ENCODE measurements at regions not wholly inside any gene's neighbourhood (a gene's known extent, or its start where the extent isn't known, plus 50 kb on each side); places are given as distances from the start of the nearest gene placed in this dataset.

GRCh38 chr9:20197976-20198685 lies 409.3 kb upstream of the SLC24A2 start:
- DNase-seq (ENCODE audit: low spot score), result no peak

- no peak for DNase-seq (ENCODE audit: low spot score)
Measured at GRCh38 chr9:20191228-20191840, 402.5 kb upstream of the SLC24A2 start.

DNA sequence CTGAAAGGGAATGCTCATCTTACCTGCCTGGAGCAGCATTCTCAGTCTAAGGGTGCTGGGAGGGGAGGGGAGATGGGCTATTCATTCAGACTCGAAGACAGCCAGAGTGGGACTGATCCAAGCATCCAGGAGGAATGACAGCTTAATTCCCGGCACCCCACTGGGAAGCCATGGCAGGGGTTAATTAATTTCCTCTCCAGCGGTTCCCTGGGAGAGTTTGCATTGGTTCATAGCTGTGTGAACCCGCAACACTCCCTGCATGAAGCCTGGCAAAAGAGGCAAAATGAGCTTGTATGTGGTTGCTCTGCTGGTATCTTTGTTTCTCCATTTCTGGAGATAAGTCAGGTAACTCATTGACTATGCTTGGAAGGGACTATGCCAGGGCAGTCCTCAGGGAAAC lies 401.0 kb upstream of the SLC24A2 start:
- DNase-seq (ENCODE audit: low spot score), result no peak

- DNase-seq (ENCODE audit: low spot score), result no peak
Measured at GRCh38 chr9:20188616-20189369, 400.0 kb upstream of the SLC24A2 start.

DNA sequence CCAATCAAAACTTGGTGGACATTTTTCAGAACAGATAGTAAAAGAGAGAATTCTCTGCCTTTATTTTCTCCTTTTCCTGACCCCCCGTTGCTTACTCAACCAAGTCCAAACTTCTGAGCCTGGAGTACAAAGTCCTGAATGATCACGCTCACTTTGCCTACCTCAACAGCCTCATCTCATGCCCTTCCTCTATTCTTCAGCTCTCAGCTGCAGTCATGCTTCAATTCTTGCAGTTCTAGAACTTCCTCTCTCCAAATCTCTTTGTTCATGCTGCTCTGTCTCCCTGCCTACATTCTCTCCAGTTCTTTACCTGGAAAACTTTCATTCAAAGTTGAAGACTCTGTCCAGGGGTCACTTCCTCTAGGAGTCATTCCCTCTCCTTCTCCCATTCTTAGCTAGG lies 398.5 kb upstream of the SLC24A2 start:
- no peak for DNase-seq (ENCODE audit: low spot score)

GRCh38 chr9:20186823-20187222 lies 398.0 kb upstream of the SLC24A2 start:
- no peak for DNase-seq (ENCODE audit: low spot score)

DNA sequence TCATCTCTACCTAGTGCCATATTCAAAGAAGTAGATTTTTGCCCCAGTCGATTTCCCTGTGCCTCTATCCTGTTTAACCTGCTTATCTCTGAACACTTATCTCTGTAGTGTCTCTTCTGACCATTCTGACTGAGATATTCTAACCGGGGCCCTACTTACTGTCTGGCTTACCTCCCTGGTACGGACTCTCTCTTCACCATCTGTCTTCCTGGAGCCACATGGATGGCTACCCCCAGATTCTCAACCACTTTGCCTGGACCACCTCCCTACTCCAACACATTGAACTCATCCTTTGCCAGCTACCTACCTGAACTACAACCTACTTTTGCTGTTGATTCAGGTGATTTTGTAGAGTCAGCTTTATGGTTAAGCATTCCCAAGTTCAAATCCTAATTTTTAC lies 397.4 kb upstream of the SLC24A2 start:
- DNase-seq (ENCODE audit: low spot score), result no peak

DNA sequence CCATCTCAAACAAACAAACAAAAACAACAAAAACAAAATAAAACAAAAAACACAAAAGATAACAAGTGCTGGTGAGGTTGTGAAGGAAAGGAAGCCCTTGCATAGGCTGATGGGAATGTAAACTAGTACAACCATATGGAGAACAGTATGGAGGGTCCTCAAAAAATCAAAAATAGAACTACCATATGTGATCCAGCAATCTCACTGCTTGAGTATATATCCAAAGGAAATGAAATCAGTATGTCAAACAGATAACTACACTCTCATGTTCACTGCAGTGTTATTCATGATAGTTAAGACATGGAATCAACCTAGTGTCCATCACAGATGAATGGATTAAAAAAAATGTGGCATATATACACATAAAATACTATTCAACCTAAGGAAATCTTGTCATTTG lies 395.7 kb upstream of the SLC24A2 start:
- DNase-seq (ENCODE audit: low spot score), result no peak

DNA sequence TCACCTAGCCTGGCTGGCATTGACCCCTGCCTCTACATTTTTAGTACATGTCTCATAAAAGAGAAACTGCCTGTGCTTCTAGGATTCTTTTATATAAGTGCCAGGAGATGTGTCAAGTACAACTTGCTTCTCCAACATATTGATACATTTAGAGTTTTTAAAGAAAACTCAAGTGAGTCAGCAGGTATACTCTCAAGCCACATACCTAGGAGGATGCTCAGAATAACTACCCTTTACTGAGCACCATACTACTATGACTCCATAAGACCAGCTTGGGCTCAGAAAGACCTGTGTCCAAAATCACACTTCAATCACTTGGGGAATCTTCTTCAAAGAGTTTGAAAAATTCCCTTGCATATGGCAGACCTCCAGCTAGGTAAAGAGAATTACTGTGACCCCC lies 389.8 kb upstream of the SLC24A2 start:
- no peak for DNase-seq (ENCODE audit: low spot score)

GRCh38 chr9:20178197-20178596 lies 389.4 kb upstream of the SLC24A2 start:
- no peak for DNase-seq (ENCODE audit: low spot score)

- DNase-seq (ENCODE audit: low spot score), result no peak
Measured at GRCh38 chr9:20170122-20170521, 381.3 kb upstream of the SLC24A2 start.

DNA sequence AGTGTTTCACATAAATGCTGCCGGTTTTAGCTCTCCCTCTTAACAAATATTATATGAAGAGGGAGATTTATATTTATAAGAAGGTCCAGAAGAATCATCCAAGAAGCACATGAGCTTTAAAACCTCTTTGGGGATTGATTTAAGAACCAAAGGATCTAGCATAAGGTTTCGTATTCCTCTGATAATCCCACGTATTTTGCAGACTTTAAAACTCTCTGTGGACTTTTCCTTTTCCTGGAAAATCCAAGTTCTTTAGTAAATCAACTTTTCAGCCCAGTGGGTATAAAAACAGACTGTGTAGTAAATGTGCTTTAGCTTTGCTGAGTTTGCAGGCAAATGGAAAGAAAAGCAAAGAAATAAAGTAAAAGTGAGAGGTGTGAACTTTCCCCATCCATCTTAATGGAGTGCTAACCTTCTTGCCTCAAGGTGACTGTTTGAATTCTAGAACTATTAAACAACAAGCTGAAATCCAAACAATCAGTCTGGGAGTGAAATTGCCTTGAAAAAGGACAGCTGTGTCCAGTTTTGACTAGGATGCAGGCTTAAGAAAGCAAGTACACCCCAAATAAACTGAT lies 363.4 kb upstream of the SLC24A2 start:
- DNase-seq (ENCODE audit: low spot score), result no peak

- DNase-seq (ENCODE audit: low spot score), result no peak
Measured at GRCh38 chr9:20148416-20148815, 359.6 kb upstream of the SLC24A2 start.

DNA sequence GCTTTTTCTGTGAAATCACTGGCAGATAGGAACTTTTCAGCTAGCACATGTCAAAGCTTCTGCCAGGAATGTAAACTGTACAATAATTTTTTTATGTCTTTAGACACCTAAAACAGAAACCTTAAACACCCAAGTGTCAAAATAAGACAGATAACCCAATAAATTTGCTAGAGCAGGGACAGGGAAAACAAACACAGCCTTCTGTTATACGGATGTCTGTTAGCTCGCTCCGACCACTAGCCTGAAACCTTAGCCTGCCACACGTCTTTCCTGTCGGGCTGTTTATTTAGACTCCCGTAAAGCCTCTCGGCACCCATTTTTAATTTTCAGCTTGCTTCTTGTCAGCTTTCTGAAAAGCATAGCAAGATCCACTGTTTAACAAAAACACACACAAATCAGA lies 355.4 kb upstream of the SLC24A2 start:
- DNase-seq (ENCODE audit: low spot score), result peak; percentile 5

- DNase-seq (ENCODE audit: low spot score), result no peak
Measured at GRCh38 chr9:20139763-20140290, 351.0 kb upstream of the SLC24A2 start.

GRCh38 chr9:20138841-20139240 lies 350.0 kb upstream of the SLC24A2 start:
- DNase-seq (ENCODE audit: low spot score), result no peak

DNA sequence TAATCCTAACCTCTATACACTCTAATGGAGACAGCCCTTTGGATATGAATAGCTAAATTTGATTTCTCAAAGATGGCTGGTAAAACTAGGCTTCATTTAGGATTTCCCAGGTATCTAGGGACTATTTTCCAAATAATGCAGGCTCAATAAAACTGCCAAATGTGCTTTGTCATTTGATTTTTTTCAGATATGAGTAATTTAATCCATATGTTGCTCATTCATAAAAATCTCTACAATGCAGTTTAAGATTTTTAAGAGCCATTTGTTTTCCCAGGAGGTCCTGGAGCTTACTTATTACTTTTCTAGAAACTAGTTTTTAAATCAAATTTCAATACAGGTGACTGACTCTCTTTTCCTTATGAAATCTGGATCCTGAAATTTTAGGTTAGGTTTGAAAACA lies 349.3 kb upstream of the SLC24A2 start:
- no peak for DNase-seq (ENCODE audit: low spot score)

GRCh38 chr9:20137425-20137824 lies 348.6 kb upstream of the SLC24A2 start:
- no peak for DNase-seq (ENCODE audit: low spot score)

DNA sequence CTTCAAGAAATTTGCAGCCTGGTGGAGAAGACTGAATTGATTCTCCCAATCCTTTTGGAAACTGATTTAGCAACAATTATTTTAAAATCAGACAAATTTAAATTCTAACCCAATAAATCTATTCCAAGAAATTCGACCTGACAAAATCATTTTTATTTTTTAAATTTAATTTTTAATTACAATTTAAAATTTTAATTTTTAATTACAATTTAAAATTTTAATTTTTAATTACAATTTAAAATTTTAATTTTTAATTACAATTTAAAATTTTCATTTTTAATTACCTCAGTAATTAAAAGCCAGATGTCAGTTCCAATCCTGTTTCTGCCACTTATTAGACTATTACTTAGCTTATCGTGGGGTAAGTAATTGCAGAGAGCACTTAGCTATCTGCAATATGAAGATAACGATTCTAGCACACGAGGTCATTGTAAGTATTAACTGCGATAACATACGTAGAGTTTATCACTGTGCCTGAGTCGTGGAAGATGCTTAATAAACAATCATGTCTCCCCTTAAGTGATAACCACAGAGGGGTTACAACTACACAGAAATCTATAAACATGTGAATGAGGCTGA lies 346.4 kb upstream of the SLC24A2 start:
- no peak for DNase-seq (ENCODE audit: low spot score)

GRCh38 chr9:20125727-20126126 lies 336.9 kb upstream of the SLC24A2 start:
- DNase-seq (ENCODE audit: low spot score), result no peak

DNA sequence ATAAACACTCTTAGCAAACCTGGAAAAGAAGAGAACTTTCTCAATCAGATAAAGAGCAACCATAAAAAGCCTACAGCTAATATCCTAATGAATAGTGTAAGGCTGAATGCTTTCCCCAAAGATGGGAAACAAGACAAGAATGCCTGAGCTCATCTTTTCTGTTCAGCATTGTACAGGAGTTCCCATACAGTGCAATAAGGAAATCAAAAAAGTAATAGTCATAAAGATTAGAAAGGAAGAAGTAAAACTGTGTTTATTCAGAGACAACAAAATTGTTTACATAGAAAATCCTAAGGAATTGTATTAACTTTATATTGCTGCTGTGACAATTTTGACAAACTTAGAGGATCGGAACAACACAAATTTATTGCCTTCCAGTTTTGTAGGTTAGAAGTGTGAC lies 330.7 kb upstream of the SLC24A2 start:
- DNase-seq (ENCODE audit: low spot score), result no peak

GRCh38 chr9:20117986-20118385 lies 329.1 kb upstream of the SLC24A2 start:
- no peak for DNase-seq (ENCODE audit: low spot score)

All from A172 (cell line).